RCC 7860 (cell line): ENCODE measurements at regions not wholly inside any gene's neighbourhood (a gene's known extent, or its start where the extent isn't known, plus 50 kb on each side); places are given as distances from the start of the nearest gene placed in this dataset.
"Not testable (repeated sequence)": the region's sequence is repeated elsewhere in the genome, so short reads cannot be mapped to it uniquely, and the experiment has no call there.

Experiments
- DNase-seq: peaks from one replicate; pipeline ENCODE4 v3.0.0-alpha.2; 2015; ENCODE audit warnings: low spot score
- FAIRE-seq: peaks from 2 replicates; lab custom pipeline; 2012; peaks lifted over from hg19 to GRCh38; lab: Jason Lieb, UNC

GRCh38 chr19:30066781-30067759, 125.0 kb downstream of the URI1 start:
- DNase-seq (no peak), FAIRE-seq (no peak)

- DNase-seq, FAIRE-seq: not testable (repeated sequence)
These were observed 126.0 kb downstream of the URI1 start for GRCh38 chr19:30067956-30068506.

GRCh38 chr19:30068528-30069395, 126.7 kb downstream of the URI1 start:
- DNase-seq (no peak), FAIRE-seq (no peak)

GRCh38 chr19:30069535-30070197, 127.6 kb downstream of the URI1 start:
- DNase-seq = no peak
- no peak for FAIRE-seq

- no peak for FAIRE-seq
These were observed 128.3 kb downstream of the URI1 start for GRCh38 chr19:30070198-30070967.

DNA sequence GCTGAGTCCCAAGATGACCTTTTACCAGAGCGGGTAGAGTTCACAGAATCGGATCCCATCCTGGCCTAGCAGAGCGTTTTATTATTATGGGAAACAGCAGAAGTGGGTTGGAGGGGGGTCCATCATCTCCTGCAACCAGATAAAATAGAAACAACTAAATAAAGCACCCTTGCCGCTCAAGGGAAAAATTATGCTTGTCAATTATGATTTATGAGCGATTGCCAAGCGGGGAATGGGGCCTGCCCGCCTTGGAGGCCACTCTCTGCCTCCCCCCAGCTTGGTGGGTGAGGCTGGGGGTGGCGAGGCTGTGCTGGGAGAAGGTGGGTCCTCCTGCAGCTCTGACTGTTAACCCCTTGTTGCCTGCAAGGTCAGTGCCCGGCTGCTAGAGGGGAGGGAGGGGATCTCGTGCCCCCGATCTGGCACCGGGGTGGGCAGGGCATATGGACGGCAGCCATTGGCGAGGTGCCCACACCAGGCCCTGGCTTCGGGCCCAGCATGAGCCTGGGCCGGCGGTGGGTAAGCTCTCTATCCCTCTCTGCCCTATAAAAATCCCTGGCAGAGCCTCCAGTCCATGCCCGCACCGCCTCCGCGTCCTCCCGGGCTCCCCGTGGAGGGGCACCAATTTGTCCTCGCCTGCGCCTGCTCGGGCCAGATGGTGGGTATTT, 129.1 kb downstream of the URI1 start:
- no peak for FAIRE-seq

More at GRCh38 chr19:30070198-30070967, 128.3 kb downstream of the URI1 start:
- DNase-seq = no peak

DNA sequence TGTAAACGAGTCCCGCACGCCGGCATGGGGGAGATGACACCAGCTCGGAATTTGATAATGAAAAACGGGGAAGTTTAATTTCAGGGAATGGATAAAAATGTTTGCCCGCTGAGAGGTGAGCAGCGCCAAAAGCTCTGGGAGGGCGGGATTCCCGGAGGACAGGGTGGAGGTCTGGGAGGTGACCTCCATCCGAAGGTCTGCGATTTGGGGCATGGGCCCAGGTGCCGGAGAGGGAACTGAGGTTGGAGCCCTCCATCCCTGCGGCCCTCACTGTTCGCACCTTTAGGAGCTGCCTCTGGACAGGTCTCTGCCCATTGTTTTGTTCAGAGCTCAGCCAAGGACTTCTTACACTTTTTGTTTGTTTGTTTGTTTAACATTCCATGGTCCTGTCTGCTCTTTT, 129.8 kb downstream of the URI1 start:
- no peak for DNase-seq
- FAIRE-seq = no peak

More for the DNA sequence above, 129.1 kb downstream of the URI1 start:
- DNase-seq = no peak

GRCh38 chr19:30073152-30074000, 131.3 kb downstream of the URI1 start:
- no peak for FAIRE-seq
- no peak for DNase-seq

- no peak for DNase-seq
These were observed 132.1 kb downstream of the URI1 start for GRCh38 chr19:30074096-30074495.

DNA sequence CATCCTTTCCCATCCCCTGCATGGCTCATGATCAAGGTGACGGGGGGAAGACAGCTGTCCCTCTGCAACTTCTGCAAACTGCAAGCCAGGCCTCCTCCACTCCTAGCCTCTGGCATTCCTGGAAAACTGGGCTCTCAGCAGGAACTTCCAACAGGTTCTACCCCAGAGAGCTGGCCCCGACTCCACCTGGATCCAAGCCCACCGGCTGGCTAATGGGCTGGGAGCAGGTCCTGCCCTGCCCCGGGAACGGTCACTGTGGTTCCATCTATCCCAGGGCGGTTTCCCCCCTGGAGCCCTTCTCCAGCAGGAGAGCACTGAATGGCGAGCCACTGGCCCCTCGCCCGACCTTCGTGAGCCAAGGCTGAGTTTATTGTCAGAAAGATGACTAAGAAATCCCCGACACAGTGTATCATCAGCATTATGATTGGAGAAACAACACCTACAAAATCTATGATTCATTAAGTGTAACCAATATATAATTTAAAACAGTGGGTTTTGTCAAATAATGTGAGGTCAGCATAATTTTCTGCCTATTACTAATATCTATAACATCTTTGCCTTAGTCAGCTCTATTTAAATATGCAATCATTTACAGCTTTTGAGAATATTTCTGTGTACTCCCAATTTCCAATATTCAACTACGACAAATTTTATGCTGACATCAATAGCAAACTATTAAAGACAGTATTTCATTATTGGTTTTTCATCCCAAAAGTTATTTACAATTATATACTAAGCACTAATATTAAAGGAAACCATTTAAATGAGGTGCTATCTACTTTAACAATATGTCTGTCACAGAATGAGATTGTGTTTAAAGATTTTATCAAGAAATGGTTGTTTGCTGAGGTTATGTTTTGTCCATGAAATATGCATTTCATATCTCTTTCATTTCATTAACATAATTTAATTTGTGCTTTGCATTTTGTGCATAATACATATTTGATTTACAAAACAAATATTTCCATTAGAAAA, 133.0 kb downstream of the URI1 start:
- DNase-seq (no peak), FAIRE-seq (no peak)

More at GRCh38 chr19:30074096-30074495, 132.1 kb downstream of the URI1 start:
- no peak for FAIRE-seq

GRCh38 chr19:30076101-30076551, 134.1 kb downstream of the URI1 start:
- FAIRE-seq = no peak
- no peak for DNase-seq

GRCh38 chr19:30076751-30077670, 135.0 kb downstream of the URI1 start:
- FAIRE-seq (no peak), DNase-seq (no peak)

- FAIRE-seq = no peak
- DNase-seq = no peak
These were observed 135.9 kb downstream of the URI1 start for GRCh38 chr19:30077851-30078355.

- no peak for FAIRE-seq
- DNase-seq = no peak
These were observed 136.4 kb downstream of the URI1 start for GRCh38 chr19:30078381-30078910.

- no peak for DNase-seq
- FAIRE-seq = no peak
These were observed 137.2 kb downstream of the URI1 start for GRCh38 chr19:30079200-30079599.

DNA sequence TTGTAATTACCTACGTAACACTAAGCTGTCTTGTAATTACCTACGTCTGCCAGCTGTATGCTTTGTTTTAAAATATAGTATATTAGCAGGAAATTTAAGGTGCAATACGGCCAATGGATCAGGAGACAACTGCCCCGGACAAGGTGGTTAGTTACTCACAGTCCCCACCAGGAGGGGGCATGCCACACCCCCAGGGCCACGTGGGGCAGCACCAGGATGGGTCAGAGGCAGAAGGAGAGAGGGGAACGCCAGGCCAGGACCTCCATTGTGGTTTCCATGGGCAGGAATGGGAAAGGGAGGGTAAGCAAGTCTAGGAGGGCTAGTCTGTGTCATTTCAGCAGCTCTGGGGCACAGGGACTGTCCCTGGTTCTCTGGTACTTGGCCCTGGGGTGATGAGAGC, 140.1 kb downstream of the URI1 start:
- DNase-seq (no peak), FAIRE-seq (no peak)
